Parathyroid adenoma (tissue), 2 donors: ENCODE measurements at regions not wholly inside any gene's neighbourhood (a gene's known extent, or its start where the extent isn't known, plus 50 kb on each side); places are given as distances from the start of the nearest gene placed in this dataset.

Experiments
- H2AFZ ChIP-seq: fragments of 300-600 bp; sonication (generic); one replicate; pipeline ENCODE4 v1.7.0; 2017; ENCODE audit warnings: antibody characterized with exemption, mild to moderate bottlenecking
- H3K27ac ChIP-seq: fragments of 300-600 bp; sonication (generic); one replicate; pipeline ENCODE4 v1.7.0; 2017
- H3K27me3 ChIP-seq: fragments of 300-600 bp; sonication (generic); one replicate; pipeline ENCODE4 v1.7.0; 2017; ENCODE audit warnings: low read length; ENCODE audit not compliant: control insufficient read depth, insufficient read depth
- H3K36me3 ChIP-seq: fragments of 300-600 bp; sonication (generic); one replicate; pipeline ENCODE4 v1.7.0; 2017; ENCODE audit warnings: low read length; ENCODE audit not compliant: control insufficient read depth, insufficient read depth
- H3K4me1 ChIP-seq: fragments of 300-600 bp; sonication (generic); one replicate; pipeline ENCODE4 v1.7.0; 2017; ENCODE audit warnings: control low read depth
- H3K4me2 ChIP-seq: fragments of 300-600 bp; sonication (generic); one replicate; pipeline ENCODE4 v1.7.0; 2017; ENCODE audit warnings: low read length
- H3K4me3 ChIP-seq: fragments of 300-600 bp; sonication (generic); one replicate; pipeline ENCODE4 v1.7.0; 2017; ENCODE audit warnings: low read depth, low read length
- H3K79me2 ChIP-seq: fragments of 300-600 bp; sonication (generic); one replicate; pipeline ENCODE4 v1.7.0; 2017; ENCODE audit warnings: control low read depth
- H3K9ac ChIP-seq: fragments of 300-600 bp; sonication (generic); one replicate; pipeline ENCODE4 v1.7.0; 2017; ENCODE audit warnings: mild to moderate bottlenecking
- H3K9me3 ChIP-seq: fragments of 300-600 bp; sonication (generic); one replicate; pipeline ENCODE4 v1.7.0; 2017; ENCODE audit warnings: low read length; ENCODE audit not compliant: control insufficient read depth
- CTCF ChIP-seq: fragments of 300-600 bp; sonication (generic); IDR thresholded peaks from one replicate; pipeline ENCODE4 v1.7.0; 2017; ENCODE audit warnings: antibody characterized with exemption, mild to moderate bottlenecking
- donor health status: primary hyperparathyroidism.

GRCh38 chr2:71930049-71930681 lies 217.5 kb downstream of the CYP26B1 start:
- Histone ChIP-seq H3K4me1 (peaks cover 4% of the 10 kb centered on the region), H3K79me2 (no peaks in the 10 kb centered on the region)

GRCh38 chr2:71929482-71929772 lies 218.2 kb downstream of the CYP26B1 start:
- no peak overlapping the region for H2AFZ ChIP-seq
- no peaks in the 10 kb centered on the region for H3K79me2 ChIP-seq
- no peak overlapping the region for H3K4me3 ChIP-seq
- H3K4me1 ChIP-seq, result peaks cover 4% of the 10 kb centered on the region
- H3K9me3 ChIP-seq, result no peaks in the 10 kb centered on the region
- no peaks in the 10 kb centered on the region for H3K27me3 ChIP-seq
- H3K27ac ChIP-seq, result no peak overlapping the region
- no peaks in the 10 kb centered on the region for H3K36me3 ChIP-seq
- H3K4me2 ChIP-seq, result no peak overlapping the region
- H3K9ac ChIP-seq, result no peak overlapping the region
- no peak for TF ChIP-seq CTCF

More at GRCh38 chr2:71930049-71930681, 217.5 kb downstream of the CYP26B1 start:
- no peak overlapping the region for H2AFZ ChIP-seq
- TF ChIP-seq CTCF, result no peak
- H3K27me3 ChIP-seq, result no peaks in the 10 kb centered on the region
- no peak overlapping the region for H3K4me2 ChIP-seq
- no peak overlapping the region for H3K9ac ChIP-seq
- H3K27ac ChIP-seq, result no peak overlapping the region
- H3K36me3 ChIP-seq, result no peaks in the 10 kb centered on the region
- no peak overlapping the region for H3K4me3 ChIP-seq
- H3K9me3 ChIP-seq, result no peaks in the 10 kb centered on the region

GRCh38 chr2:71928734-71929481 lies 218.8 kb downstream of the CYP26B1 start:
- TF ChIP-seq CTCF, result no peak
- no peaks in the 10 kb centered on the region for H3K36me3 ChIP-seq
- H3K9me3 ChIP-seq, result no peaks in the 10 kb centered on the region

GRCh38 chr2:71927757-71928715 lies 219.6 kb downstream of the CYP26B1 start:
- H2AFZ ChIP-seq, result no peak overlapping the region
- no peaks in the 10 kb centered on the region for H3K27me3 ChIP-seq
- H3K36me3 ChIP-seq, result no peaks in the 10 kb centered on the region
- H3K4me2 ChIP-seq, result no peak overlapping the region
- H3K27ac ChIP-seq, result no peak overlapping the region
- peaks cover 4% of the 10 kb centered on the region for H3K4me1 ChIP-seq
- no peaks in the 10 kb centered on the region for H3K9me3 ChIP-seq
- no peak overlapping the region for H3K9ac ChIP-seq
- no peak for TF ChIP-seq CTCF
- no peak overlapping the region for H3K4me3 ChIP-seq
- H3K79me2 ChIP-seq, result no peaks in the 10 kb centered on the region

More at GRCh38 chr2:71928734-71929481, 218.8 kb downstream of the CYP26B1 start:
- no peak overlapping the region for H2AFZ ChIP-seq
- H3K27me3 ChIP-seq, result no peaks in the 10 kb centered on the region
- peaks cover 4% of the 10 kb centered on the region for H3K4me1 ChIP-seq
- no peak overlapping the region for H3K27ac ChIP-seq
- no peak overlapping the region for H3K4me3 ChIP-seq
- no peak overlapping the region for H3K4me2 ChIP-seq
- H3K9ac ChIP-seq, result no peak overlapping the region
- H3K79me2 ChIP-seq, result no peaks in the 10 kb centered on the region
